GM12875 (cell line): ENCODE measurements at regions not wholly inside any gene's neighbourhood (a gene's known extent, or its start where the extent isn't known, plus 50 kb on each side); places are given as distances from the start of the nearest gene placed in this dataset.

Experiments used
- H3K4me3 ChIP-seq: one replicate; pipeline ENCODE4 v1.5.1; 2011; ENCODE audit warnings: low read depth, low read length, control low read depth
- TF ChIP-seq, protein P1 (sequence below): IDR thresholded peaks from 2 replicates; pipeline ENCODE4 v1.5.1; 2011; ENCODE audit warnings: low read depth, mild to moderate bottlenecking, control low read depth, inconsistent platforms, low read length, moderate library complexity, borderline replicate concordance; ENCODE audit not compliant: insufficient read depth

DNA sequence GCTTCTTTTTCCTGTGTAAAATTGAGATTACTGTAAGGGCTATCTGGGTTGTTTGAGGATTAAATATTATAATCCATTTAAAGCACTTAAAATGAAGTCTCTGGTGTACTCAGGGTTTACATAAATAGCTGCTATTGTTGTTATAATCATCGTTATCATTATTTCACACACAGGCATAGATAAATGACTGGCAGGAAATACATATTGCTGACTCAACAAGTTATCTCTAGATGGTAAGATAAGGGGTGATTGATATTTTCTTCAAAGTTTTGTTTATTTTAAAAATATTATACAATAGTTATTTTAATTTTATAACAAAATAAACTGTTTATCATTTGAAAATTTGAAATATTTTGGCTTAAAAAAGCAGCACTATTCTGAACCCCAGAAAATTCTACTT, 134.3 kb upstream of the DCAF12L2 start:
- TF ChIP-seq, protein P1, sequence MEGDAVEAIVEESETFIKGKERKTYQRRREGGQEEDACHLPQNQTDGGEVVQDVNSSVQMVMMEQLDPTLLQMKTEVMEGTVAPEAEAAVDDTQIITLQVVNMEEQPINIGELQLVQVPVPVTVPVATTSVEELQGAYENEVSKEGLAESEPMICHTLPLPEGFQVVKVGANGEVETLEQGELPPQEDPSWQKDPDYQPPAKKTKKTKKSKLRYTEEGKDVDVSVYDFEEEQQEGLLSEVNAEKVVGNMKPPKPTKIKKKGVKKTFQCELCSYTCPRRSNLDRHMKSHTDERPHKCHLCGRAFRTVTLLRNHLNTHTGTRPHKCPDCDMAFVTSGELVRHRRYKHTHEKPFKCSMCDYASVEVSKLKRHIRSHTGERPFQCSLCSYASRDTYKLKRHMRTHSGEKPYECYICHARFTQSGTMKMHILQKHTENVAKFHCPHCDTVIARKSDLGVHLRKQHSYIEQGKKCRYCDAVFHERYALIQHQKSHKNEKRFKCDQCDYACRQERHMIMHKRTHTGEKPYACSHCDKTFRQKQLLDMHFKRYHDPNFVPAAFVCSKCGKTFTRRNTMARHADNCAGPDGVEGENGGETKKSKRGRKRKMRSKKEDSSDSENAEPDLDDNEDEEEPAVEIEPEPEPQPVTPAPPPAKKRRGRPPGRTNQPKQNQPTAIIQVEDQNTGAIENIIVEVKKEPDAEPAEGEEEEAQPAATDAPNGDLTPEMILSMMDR = no peak
- no peak overlapping the region for H3K4me3 ChIP-seq

DNA sequence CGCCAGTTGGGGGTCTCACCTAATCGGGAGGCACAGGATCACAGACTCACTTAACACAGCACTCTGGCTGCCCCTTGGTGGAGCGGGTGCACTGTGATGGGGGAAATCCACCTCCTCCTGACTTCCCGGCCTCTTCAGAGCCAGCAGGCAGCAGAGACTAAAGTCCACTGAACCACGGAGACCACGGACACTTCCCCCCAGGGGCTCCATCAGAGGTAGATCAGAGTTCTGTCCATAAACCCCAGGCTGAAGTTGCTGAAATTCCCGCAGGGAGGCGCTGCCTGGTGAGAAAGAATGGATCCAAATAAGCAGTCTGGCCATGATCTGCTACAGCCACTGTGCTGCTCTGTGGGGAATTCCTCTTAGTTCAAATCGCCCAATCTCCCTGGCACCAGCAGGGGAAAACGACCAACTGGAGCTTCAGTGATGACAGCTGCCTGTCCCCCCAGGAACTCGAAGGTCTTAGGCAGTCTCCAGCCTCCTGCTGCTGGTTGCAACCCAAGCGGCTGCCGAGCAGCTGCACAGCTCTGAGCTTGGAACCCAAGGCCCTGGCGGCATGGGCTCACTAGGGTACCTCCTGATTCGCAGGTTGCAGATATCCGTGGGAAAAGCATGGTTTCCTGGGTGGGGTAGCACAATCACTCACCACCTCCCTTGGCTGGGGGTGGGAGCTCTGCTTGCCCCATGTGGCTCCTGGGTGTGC, 106.9 kb upstream of the DCAF12L2 start:
- TF ChIP-seq, protein P1 = no peak
- no peak overlapping the region for H3K4me3 ChIP-seq

DNA sequence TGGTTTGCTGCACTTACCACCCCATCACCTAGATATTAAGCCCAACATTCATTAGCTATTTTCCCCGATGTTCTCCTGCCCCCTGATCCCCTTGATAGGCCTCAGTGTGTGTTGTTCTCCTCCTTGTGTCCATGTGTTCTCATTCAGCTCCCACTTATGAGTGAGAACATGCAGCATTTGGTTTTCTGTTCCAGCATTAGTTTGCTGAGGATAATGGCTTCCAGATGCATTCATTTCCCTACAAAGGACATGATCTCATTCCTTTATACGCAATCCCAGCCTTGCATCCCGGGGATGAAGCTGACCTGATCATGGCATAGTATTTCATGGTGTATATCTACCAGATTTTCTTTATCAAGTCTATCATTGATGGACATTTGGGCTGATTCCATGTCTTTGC, 99.0 kb upstream of the DCAF12L2 start:
- TF ChIP-seq, protein P1 = no peak
- H3K4me3 ChIP-seq = no peak overlapping the region

DNA sequence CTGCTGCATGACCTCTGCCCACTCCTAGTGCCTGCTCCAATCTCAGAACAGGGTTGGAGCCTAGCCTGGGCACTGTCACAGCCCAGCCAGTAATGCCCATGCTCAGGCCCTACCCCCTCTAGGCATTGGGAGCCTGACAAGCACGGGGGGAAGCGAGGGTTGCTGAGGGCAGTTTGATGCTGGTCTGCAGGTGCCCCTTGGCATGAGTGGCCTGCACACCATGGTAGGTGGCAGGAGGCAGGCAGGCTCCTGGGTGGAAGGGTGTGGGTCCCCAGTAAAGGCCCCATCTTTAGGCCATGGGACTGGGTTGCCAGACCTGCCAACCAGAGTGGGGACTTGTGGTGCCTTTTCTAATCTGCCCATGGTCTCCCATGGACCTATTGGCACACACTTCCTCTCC, 72.1 kb upstream of the DCAF12L2 start:
- H3K4me3 ChIP-seq = no peak overlapping the region
- TF ChIP-seq, protein P1 = no peak

DNA sequence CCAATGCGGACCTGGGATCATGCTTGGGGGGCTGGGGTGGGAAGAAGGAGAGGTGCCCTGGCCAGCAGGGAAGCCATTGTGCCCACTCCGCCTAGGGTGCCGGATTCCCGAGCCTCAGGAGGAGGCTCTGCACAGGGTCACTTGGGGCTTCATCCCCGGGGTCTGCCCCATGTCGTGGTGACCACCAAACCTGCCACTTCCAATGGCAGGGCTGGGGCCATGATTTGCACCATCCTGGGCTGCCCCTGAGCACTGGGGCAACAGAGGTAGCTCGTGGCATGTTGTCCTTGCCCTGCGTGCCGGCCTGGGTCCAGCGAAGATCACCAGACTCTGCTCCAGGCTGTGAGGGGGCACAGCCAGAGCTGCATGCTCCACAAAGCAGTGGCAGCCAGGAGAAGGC, 71.4 kb upstream of the DCAF12L2 start:
- TF ChIP-seq, protein P1 = no peak
- H3K4me3 ChIP-seq = no peak overlapping the region
